AG10803 (cell line): ENCODE measurements at regions not wholly inside any gene's neighbourhood (a gene's known extent, or its start where the extent isn't known, plus 50 kb on each side); places are given as distances from the start of the nearest gene placed in this dataset.

Source experiments
- DNase-seq: peaks from one replicate; pipeline ENCODE4 v3.0.0; 2010; ENCODE audit warnings: low read depth
- H3K4me3 ChIP-seq: 2 replicates; pipeline ENCODE4 v1.5.1; 2011; ENCODE audit warnings: mild to moderate bottlenecking, low read length, control low read depth
- CTCF ChIP-seq: conservative IDR thresholded peaks from 2 replicates; pipeline ENCODE4 v1.5.1; 2011; ENCODE audit warnings: mild to moderate bottlenecking, low read length, control low read depth, inconsistent platforms

GRCh38 chr2:13884291-13884976 lies 748.1 kb upstream of the LRATD1 start:
- no peak for DNase-seq
- no peak for TF ChIP-seq CTCF
- no peak overlapping the region for H3K4me3 ChIP-seq

GRCh38 chr2:13901526-13901925 lies 731.0 kb upstream of the LRATD1 start:
- DNase-seq = no peak
- no peak for TF ChIP-seq CTCF
- no peak overlapping the region for H3K4me3 ChIP-seq

GRCh38 chr2:13905831-13906230 lies 726.7 kb upstream of the LRATD1 start:
- H3K4me3 ChIP-seq = no peak overlapping the region
- no peak for DNase-seq
- no peak for TF ChIP-seq CTCF

GRCh38 chr2:13916066-13916465 lies 716.5 kb upstream of the LRATD1 start:
- DNase-seq = no peak
- no peak overlapping the region for H3K4me3 ChIP-seq

GRCh38 chr2:13917958-13918357 lies 714.6 kb upstream of the LRATD1 start:
- DNase-seq = no peak
- no peak for TF ChIP-seq CTCF
- H3K4me3 ChIP-seq = no peak overlapping the region

More at GRCh38 chr2:13916066-13916465, 716.5 kb upstream of the LRATD1 start:
- TF ChIP-seq CTCF = no peak

- DNase-seq = no peak
- H3K4me3 ChIP-seq = no peak overlapping the region
- no peak for TF ChIP-seq CTCF
Measured at GRCh38 chr2:13919981-13920382, 712.5 kb upstream of the LRATD1 start.

GRCh38 chr2:13921245-13921644 lies 711.3 kb upstream of the LRATD1 start:
- no peak for TF ChIP-seq CTCF
- no peak for DNase-seq

More at GRCh38 chr2:13921245-13921644, 711.3 kb upstream of the LRATD1 start:
- H3K4me3 ChIP-seq = no peak overlapping the region
